Neural progenitor cell (in vitro differentiated cells): ENCODE measurements at regions not wholly inside any gene's neighbourhood (a gene's known extent, or its start where the extent isn't known, plus 50 kb on each side); places are given as distances from the start of the nearest gene placed in this dataset.

ENCODE experiments used
- DNase-seq: peaks from one replicate; pipeline ENCODE4 v3.0.0-alpha.2; 2016; ENCODE audit warnings: low spot score
- H2AFZ ChIP-seq: fragments of 200-600 bp; sonication (generic); replicated peaks from 2 replicates; pipeline ENCODE4 v1.6.1; 2016; ENCODE audit warnings: antibody characterized with exemption
- H3F3A ChIP-seq: fragments of 200-600 bp; sonication (generic); 2 replicates; pipeline ENCODE4 v1.6.1; 2016; ENCODE audit warnings: antibody characterized with exemption, low read depth
- H3K27ac ChIP-seq: fragments of 200-600 bp; sonication (generic); 2 replicates; pipeline ENCODE4 v1.5.1; 2016; ENCODE audit warnings: mild to moderate bottlenecking
- H3K27me3 ChIP-seq: fragments of 200-600 bp; sonication (generic); 2 replicates; pipeline ENCODE4 v1.6.1; 2016; ENCODE audit warnings: mild to moderate bottlenecking, moderate library complexity
- H3K36me3 ChIP-seq: fragments of 200-600 bp; sonication (generic); 2 replicates; pipeline ENCODE4 v1.5.1; 2016
- H3K4me1 ChIP-seq: fragments of 200-600 bp; sonication (generic); 2 replicates; pipeline ENCODE4 v1.6.1; 2016; ENCODE audit warnings: mixed run types
- H3K4me2 ChIP-seq: fragments of 200-600 bp; sonication (generic); 2 replicates; pipeline ENCODE4 v1.6.1; 2016
- H3K4me3 ChIP-seq: fragments of 200-600 bp; sonication (generic); 2 replicates; pipeline ENCODE4 v1.5.1; 2016
- H3K79me2 ChIP-seq: fragments of 200-600 bp; sonication (generic); 2 replicates; pipeline ENCODE4 v1.6.1; 2016; ENCODE audit warnings: low read depth
- H3K9ac ChIP-seq: fragments of 200-600 bp; sonication (generic); 2 replicates; pipeline ENCODE4 v1.6.1; 2016
- H3K9me3 ChIP-seq: fragments of 200-600 bp; sonication (generic); 2 replicates; pipeline ENCODE4 v1.5.1; 2016; ENCODE audit warnings: low read depth
- H4K20me1 ChIP-seq: fragments of 200-600 bp; sonication (generic); 2 replicates; pipeline ENCODE4 v1.6.1; 2016; ENCODE audit warnings: low read depth
- H3K27ac Mint-ChIP-seq: 3 replicates; pipeline ENCODE4 v1.8.0; 2021; ENCODE audit warnings: mixed read lengths
- H3K27me3 Mint-ChIP-seq: 2 replicates; pipeline ENCODE4 v1.8.0; 2022; ENCODE audit warnings: low read depth, mild to moderate bottlenecking, inconsistent platforms, moderate library complexity, mixed read lengths; ENCODE audit not compliant: insufficient read depth
- H3K36me3 Mint-ChIP-seq: 3 replicates; pipeline ENCODE4 v1.8.0; 2021; ENCODE audit warnings: mixed read lengths
- H3K4me1 Mint-ChIP-seq: 3 replicates; pipeline ENCODE4 v1.8.0; 2021; ENCODE audit warnings: mixed read lengths
- H3K4me3 Mint-ChIP-seq: 3 replicates; pipeline ENCODE4 v1.8.0; 2021; ENCODE audit warnings: mild to moderate bottlenecking, moderate library complexity, mixed read lengths
- H3K9me3 Mint-ChIP-seq: 3 replicates; pipeline ENCODE4 v1.8.0; 2020; ENCODE audit warnings: mixed read lengths
- EZH2 ChIP-seq: fragments of 200-600 bp; sonication (generic); IDR thresholded peaks from 2 replicates; pipeline ENCODE4 v1.6.1; 2017; ENCODE audit warnings: antibody characterized with exemption, mild to moderate bottlenecking, moderate library complexity
- EZH2phosphoT487 ChIP-seq: fragments of 200-600 bp; sonication (generic); IDR thresholded peaks from 2 replicates; pipeline ENCODE4 v1.6.1; 2017; ENCODE audit warnings: antibody characterized with exemption
- TF ChIP-seq, protein P1 (sequence below): fragments of 200-600 bp; sonication (generic); IDR thresholded peaks from 2 replicates; pipeline ENCODE4 v1.5.1; 2017; ENCODE audit warnings: antibody characterized with exemption, mild to moderate bottlenecking

DNA sequence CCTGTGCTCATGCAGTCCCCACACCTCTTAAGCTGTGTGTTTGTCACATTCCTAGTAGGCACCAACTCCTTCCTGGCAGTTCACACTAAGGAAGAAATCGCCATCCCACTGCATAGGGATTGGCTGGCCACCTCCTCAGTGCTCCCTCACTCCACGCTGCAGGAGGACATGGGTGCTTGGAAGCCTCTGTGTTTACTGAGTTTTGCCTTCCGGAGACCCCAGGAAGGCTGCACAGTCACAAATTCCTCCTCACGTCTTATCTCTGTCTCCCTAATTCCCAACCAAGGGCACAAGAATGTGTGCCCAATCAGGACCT, 93.8 kb upstream of the GALNT2 start:
- DNase-seq = no peak
- Histone ChIP-seq H3F3A (no peaks in the 10 kb centered on the region), H3K4me3 (no peak overlapping the region), H3K9ac (no peak overlapping the region), H3K27ac (no peak overlapping the region), H3K4me1 (no peaks in the 10 kb centered on the region), H3K36me3 (no peaks in the 10 kb centered on the region), H3K9me3 (peaks cover 9% of the 10 kb centered on the region), H3K27me3 (no peaks in the 10 kb centered on the region), H3K79me2 (no peaks in the 10 kb centered on the region), H3K4me2 (no peak overlapping the region), H2AFZ (peak overlapping the region; percentile 74), H4K20me1 (no peaks in the 10 kb centered on the region)
- Mint-ChIP-seq H3K27ac (no peak overlapping the region), H3K36me3 (no peaks in the 10 kb centered on the region), H3K9me3 (peaks cover 15% of the 10 kb centered on the region), H3K27me3 (no peaks in the 10 kb centered on the region), H3K4me1 (no peaks in the 10 kb centered on the region), H3K4me3 (no peak overlapping the region)
- no peak for TF ChIP-seq EZH2
- TF ChIP-seq EZH2phosphoT487 = no peak
- TF ChIP-seq, protein P1, sequence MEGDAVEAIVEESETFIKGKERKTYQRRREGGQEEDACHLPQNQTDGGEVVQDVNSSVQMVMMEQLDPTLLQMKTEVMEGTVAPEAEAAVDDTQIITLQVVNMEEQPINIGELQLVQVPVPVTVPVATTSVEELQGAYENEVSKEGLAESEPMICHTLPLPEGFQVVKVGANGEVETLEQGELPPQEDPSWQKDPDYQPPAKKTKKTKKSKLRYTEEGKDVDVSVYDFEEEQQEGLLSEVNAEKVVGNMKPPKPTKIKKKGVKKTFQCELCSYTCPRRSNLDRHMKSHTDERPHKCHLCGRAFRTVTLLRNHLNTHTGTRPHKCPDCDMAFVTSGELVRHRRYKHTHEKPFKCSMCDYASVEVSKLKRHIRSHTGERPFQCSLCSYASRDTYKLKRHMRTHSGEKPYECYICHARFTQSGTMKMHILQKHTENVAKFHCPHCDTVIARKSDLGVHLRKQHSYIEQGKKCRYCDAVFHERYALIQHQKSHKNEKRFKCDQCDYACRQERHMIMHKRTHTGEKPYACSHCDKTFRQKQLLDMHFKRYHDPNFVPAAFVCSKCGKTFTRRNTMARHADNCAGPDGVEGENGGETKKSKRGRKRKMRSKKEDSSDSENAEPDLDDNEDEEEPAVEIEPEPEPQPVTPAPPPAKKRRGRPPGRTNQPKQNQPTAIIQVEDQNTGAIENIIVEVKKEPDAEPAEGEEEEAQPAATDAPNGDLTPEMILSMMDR = no peak

DNA sequence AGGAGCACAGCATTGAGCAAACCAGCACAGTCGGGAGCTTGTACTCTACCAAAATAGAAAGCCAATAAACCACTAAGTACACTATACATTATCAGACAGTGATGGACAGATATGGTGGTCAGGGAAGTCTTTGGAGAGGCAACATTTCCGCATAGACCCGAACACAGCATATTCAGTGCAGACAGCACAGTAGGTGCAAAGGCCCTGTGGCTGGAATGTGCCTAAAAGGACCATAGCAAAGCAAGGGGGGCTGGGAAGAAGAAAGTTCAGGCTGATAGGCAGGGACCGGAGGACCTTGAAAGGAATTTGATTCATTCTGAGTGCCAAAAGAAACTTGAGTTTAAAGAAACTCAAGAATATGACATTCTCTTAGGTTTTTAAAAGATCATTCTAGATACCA, 92.0 kb upstream of the GALNT2 start:
- Mint-ChIP-seq H3K4me1 (no peaks in the 10 kb centered on the region), H3K27ac (no peak overlapping the region), H3K27me3 (no peaks in the 10 kb centered on the region), H3K36me3 (no peaks in the 10 kb centered on the region), H3K4me3 (no peak overlapping the region), H3K9me3 (peaks cover 15% of the 10 kb centered on the region)
- Histone ChIP-seq H4K20me1 (no peaks in the 10 kb centered on the region), H3K9me3 (peaks cover 9% of the 10 kb centered on the region), H3K36me3 (no peaks in the 10 kb centered on the region), H3K4me2 (no peak overlapping the region), H3K27me3 (no peaks in the 10 kb centered on the region), H2AFZ (no peak overlapping the region), H3K4me1 (no peaks in the 10 kb centered on the region), H3K4me3 (no peak overlapping the region), H3K9ac (no peak overlapping the region), H3K27ac (no peak overlapping the region), H3K79me2 (no peaks in the 10 kb centered on the region), H3F3A (no peaks in the 10 kb centered on the region)
- no peak for TF ChIP-seq EZH2phosphoT487
- no peak for TF ChIP-seq EZH2
- TF ChIP-seq, protein P1 = no peak
- DNase-seq = no peak

DNA sequence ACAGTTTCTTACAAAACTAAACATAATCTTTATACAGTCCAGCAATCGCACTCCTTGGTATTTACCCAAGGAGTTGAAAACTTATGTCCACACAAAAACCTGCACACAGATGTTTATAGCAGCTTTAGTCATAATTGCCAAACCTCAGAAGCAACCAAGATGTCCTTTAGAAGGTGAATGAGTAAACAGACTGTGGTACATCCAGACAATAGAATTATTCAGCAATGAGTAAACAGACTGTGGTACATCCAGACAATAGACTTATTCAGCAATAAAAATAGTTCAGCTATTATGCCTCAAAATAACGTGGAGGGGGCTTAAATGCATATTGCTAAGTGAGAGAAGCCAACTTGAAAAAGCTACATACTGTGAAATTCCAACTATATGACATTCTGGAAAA, 87.0 kb upstream of the GALNT2 start:
- no peaks in the 10 kb centered on the region for H3K4me1 ChIP-seq
- no peak for DNase-seq
- no peaks in the 10 kb centered on the region for H3K36me3 ChIP-seq
- no peak overlapping the region for H3K27ac ChIP-seq
- no peak overlapping the region for H3K27ac Mint-ChIP-seq
- H3K4me2 ChIP-seq = no peak overlapping the region
- no peaks in the 10 kb centered on the region for H3K4me1 Mint-ChIP-seq
- H3K36me3 Mint-ChIP-seq = no peaks in the 10 kb centered on the region
- no peaks in the 10 kb centered on the region for H4K20me1 ChIP-seq
- H3K4me3 ChIP-seq = no peak overlapping the region
- no peaks in the 10 kb centered on the region for H3K27me3 ChIP-seq
- H3K9me3 Mint-ChIP-seq = peaks cover 13% of the 10 kb centered on the region
- no peaks in the 10 kb centered on the region for H3K27me3 Mint-ChIP-seq
- no peaks in the 10 kb centered on the region for H3F3A ChIP-seq
- no peak overlapping the region for H2AFZ ChIP-seq
- no peak overlapping the region for H3K4me3 Mint-ChIP-seq
- TF ChIP-seq, protein P1 = no peak
- TF ChIP-seq EZH2 (no peak), EZH2phosphoT487 (no peak)
- H3K9ac ChIP-seq = no peak overlapping the region
- peaks cover 9% of the 10 kb centered on the region for H3K9me3 ChIP-seq
- H3K79me2 ChIP-seq = no peaks in the 10 kb centered on the region

DNA sequence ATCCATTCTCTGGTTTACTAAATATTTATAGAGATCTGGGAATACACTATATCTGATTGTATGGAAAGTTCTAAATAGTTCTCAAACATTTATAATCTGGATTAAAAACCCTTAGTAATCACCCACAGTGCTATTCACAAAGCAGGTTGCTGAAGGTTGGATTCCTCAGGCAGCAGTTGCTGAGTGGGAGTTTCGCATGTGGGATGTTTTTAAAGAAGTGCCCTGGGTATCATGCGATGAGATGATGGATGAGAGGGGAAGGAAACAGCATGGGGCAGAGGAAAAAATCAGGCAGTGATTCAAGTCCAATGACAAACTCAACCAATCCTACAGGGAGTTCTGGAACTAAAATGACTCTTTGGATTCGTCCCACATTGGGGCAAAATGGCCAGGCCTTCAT, 85.3 kb upstream of the GALNT2 start:
- no peaks in the 10 kb centered on the region for H3K4me1 ChIP-seq
- Mint-ChIP-seq H3K27me3 (peaks cover 5% of the 10 kb centered on the region), H3K27ac (no peak overlapping the region), H3K36me3 (no peaks in the 10 kb centered on the region), H3K4me1 (no peaks in the 10 kb centered on the region), H3K9me3 (peaks cover 3% of the 10 kb centered on the region), H3K4me3 (no peak overlapping the region)
- no peaks in the 10 kb centered on the region for H3F3A ChIP-seq
- H3K9ac ChIP-seq = no peak overlapping the region
- no peak overlapping the region for H3K27ac ChIP-seq
- no peak overlapping the region for H3K4me3 ChIP-seq
- H3K4me2 ChIP-seq = no peak overlapping the region
- H3K27me3 ChIP-seq = no peaks in the 10 kb centered on the region
- no peak for TF ChIP-seq EZH2
- no peak for TF ChIP-seq EZH2phosphoT487
- TF ChIP-seq, protein P1 = no peak
- no peaks in the 10 kb centered on the region for H4K20me1 ChIP-seq
- no peaks in the 10 kb centered on the region for H3K79me2 ChIP-seq
- H3K36me3 ChIP-seq = no peaks in the 10 kb centered on the region
- H2AFZ ChIP-seq = no peak overlapping the region
- peaks cover 9% of the 10 kb centered on the region for H3K9me3 ChIP-seq
- no peak for DNase-seq
